Mesendoderm (in vitro differentiated cells): ENCODE measurements at regions not wholly inside any gene's neighbourhood (a gene's known extent, or its start where the extent isn't known, plus 50 kb on each side); places are given as distances from the start of the nearest gene placed in this dataset. TPM values are rescaled to one million over a fixed set of nuclear protein-coding genes. Genes with fewer than 3 reads are reported as not detected.
A peak's percentile ranks its signal among the peaks of the same experiment; 100 is the strongest.

Experiments
- DNase-seq: peaks from one replicate; pipeline ENCODE4 v3.0.0; 2013
- H2AK5ac ChIP-seq: 2 replicates; pipeline ENCODE4 v1.6.1; 2013; ENCODE audit warnings: low read length, inconsistent platforms
- H2BK120ac ChIP-seq: 2 replicates; pipeline ENCODE4 v1.6.1; 2013; ENCODE audit warnings: low read depth, mild to moderate bottlenecking, low read length, moderate library complexity, mixed read lengths
- H2BK15ac ChIP-seq: replicated peaks from 2 replicates; pipeline ENCODE4 v1.6.1; 2013; ENCODE audit warnings: low read depth, mild to moderate bottlenecking, moderate library complexity
- H2BK5ac ChIP-seq: 2 replicates; pipeline ENCODE4 v1.6.1; 2013; ENCODE audit warnings: low read length, inconsistent platforms
- H3K18ac ChIP-seq: 2 replicates; pipeline ENCODE4 v1.6.1; 2013; ENCODE audit warnings: mild to moderate bottlenecking, low read length, mixed read lengths
- H3K23ac ChIP-seq: one replicate; pipeline ENCODE4 v1.6.1; 2013; ENCODE audit warnings: low read length
- H3K27ac ChIP-seq: 2 replicates; pipeline ENCODE4 v1.5.1; 2013; ENCODE audit warnings: low read depth, mild to moderate bottlenecking, inconsistent platforms, low read length, moderate library complexity
- H3K27me3 ChIP-seq: 2 replicates; pipeline ENCODE4 v1.6.1; 2013; ENCODE audit warnings: low read length, control low read depth, mild to moderate bottlenecking, inconsistent platforms; ENCODE audit not compliant: insufficient read depth, poor library complexity
- H3K36me3 ChIP-seq: 2 replicates; pipeline ENCODE4 v1.6.1; 2013; ENCODE audit warnings: low read length, inconsistent platforms; ENCODE audit not compliant: control insufficient read depth, insufficient read depth
- H3K4ac ChIP-seq: one replicate; pipeline ENCODE4 v1.6.1; 2013; ENCODE audit warnings: low read depth, mild to moderate bottlenecking, low read length, moderate library complexity
- H3K4me1 ChIP-seq: 2 replicates; pipeline ENCODE4 v1.6.1; 2013; ENCODE audit warnings: low read depth, low read length, inconsistent platforms; ENCODE audit not compliant: control insufficient read depth
- H3K4me2 ChIP-seq: 2 replicates; pipeline ENCODE4 v1.6.1; 2013; ENCODE audit warnings: low read length
- H3K4me3 ChIP-seq: 2 replicates; pipeline ENCODE4 v1.5.1; 2013; ENCODE audit warnings: mild to moderate bottlenecking, low read length
- H3K56ac ChIP-seq: one replicate; pipeline ENCODE4 v1.6.1; 2013; ENCODE audit warnings: low read length
- H3K79me1 ChIP-seq: 2 replicates; pipeline ENCODE4 v1.6.1; 2013; ENCODE audit warnings: low read length, inconsistent platforms
- H3K79me2 ChIP-seq: 2 replicates; pipeline ENCODE4 v1.6.1; 2013; ENCODE audit warnings: mild to moderate bottlenecking, low read length; ENCODE audit not compliant: control insufficient read depth, insufficient read depth
- H3K9ac ChIP-seq: 2 replicates; pipeline ENCODE4 v1.6.1; 2013; ENCODE audit warnings: low read length, inconsistent platforms
- H4K5ac ChIP-seq: one replicate; pipeline ENCODE4 v1.6.1; 2013; ENCODE audit warnings: low read length
- H4K8ac ChIP-seq: one replicate; pipeline ENCODE4 v1.6.1; 2013; ENCODE audit warnings: low read depth, mild to moderate bottlenecking, control low read depth, low read length, moderate library complexity
- WGBS: extraction: QIAGEN DNeasy Blood & Tissue Kit; methylation state at CpG from one replicate; pipeline ENCODE4 v1.1.7; 2013; ENCODE audit warnings: low lambda C conversion rate, missing lambda C conversion rate; ENCODE audit not compliant: insufficient coverage; ENCODE audit errors: extremely low coverage; 5-methylcytosine and 5-hydroxymethylcytosine counted together
- small RNA-seq: library from polyadenylated mRNA; stranded (forward); fragments of <200 nt; extraction: miRNeasy Mini kit (QIAGEN cat#:217004); gene quantifications from one replicate; pipeline ENCODE3, GENCODE V24; 2013; ENCODE audit not compliant: insufficient read depth

- no peak overlapping the region for H3K4ac ChIP-seq
- H2BK15ac ChIP-seq, result no peak overlapping the region
- WGBS, result no CpG with 5 or more reads among the region's 2 CpGs
- no peak overlapping the region for H4K8ac ChIP-seq
- no peak overlapping the region for H3K4me2 ChIP-seq
- no peak overlapping the region for H3K18ac ChIP-seq
- no peak overlapping the region for H2AK5ac ChIP-seq
- no peak overlapping the region for H3K27ac ChIP-seq
- no peak overlapping the region for H3K56ac ChIP-seq
- H3K23ac ChIP-seq, result no peak overlapping the region
- no peaks in the 10 kb centered on the region for H3K27me3 ChIP-seq
- H2BK5ac ChIP-seq, result no peak overlapping the region
- no peaks in the 10 kb centered on the region for H3K79me1 ChIP-seq
- no peak overlapping the region for H3K9ac ChIP-seq
- H3K36me3 ChIP-seq, result no peaks in the 10 kb centered on the region
- no peaks in the 10 kb centered on the region for H3K4me1 ChIP-seq
- H3K79me2 ChIP-seq, result no peaks in the 10 kb centered on the region
- H2BK120ac ChIP-seq, result no peak overlapping the region
- H3K4me3 ChIP-seq, result no peak overlapping the region
- no peak overlapping the region for H4K5ac ChIP-seq
- no peak for DNase-seq
Observed at GRCh38 chr4:148497258-148497657, 55.0 kb upstream of the NR3C2 start.

GRCh38 chr4:148495463-148495862 lies 53.2 kb upstream of the NR3C2 start:
- H3K4me3 ChIP-seq, result no peak overlapping the region
- H3K27me3 ChIP-seq, result no peaks in the 10 kb centered on the region
- DNase-seq, result peak; percentile 14
- no peaks in the 10 kb centered on the region for H3K79me1 ChIP-seq
- H3K4me2 ChIP-seq, result no peak overlapping the region
- no CpG with 5 or more reads among the region's 1 CpG for WGBS
- no peak overlapping the region for H2BK15ac ChIP-seq
- no peak overlapping the region for H3K23ac ChIP-seq
- no peak overlapping the region for H3K9ac ChIP-seq
- no peak overlapping the region for H2BK120ac ChIP-seq
- H2AK5ac ChIP-seq, result no peak overlapping the region
- no peak overlapping the region for H4K8ac ChIP-seq
- no peaks in the 10 kb centered on the region for H3K4me1 ChIP-seq
- H3K18ac ChIP-seq, result no peak overlapping the region
- H4K5ac ChIP-seq, result no peak overlapping the region
- no peak overlapping the region for H3K27ac ChIP-seq
- no peaks in the 10 kb centered on the region for H3K36me3 ChIP-seq
- no peak overlapping the region for H3K56ac ChIP-seq
- H3K4ac ChIP-seq, result no peak overlapping the region
- H3K79me2 ChIP-seq, result no peaks in the 10 kb centered on the region
- H2BK5ac ChIP-seq, result no peak overlapping the region

Small RNAs in the stretch of these regions (small RNA-seq; reads per million reads assigned to genes)
- gene RNA5SP166, result not detected
- gene RNU7-197P, result not detected
